ENCODE measurements at regions not wholly inside any gene's neighbourhood (a gene's known extent, or its start where the extent isn't known, plus 50 kb on each side); places are given as distances from the start of the nearest gene placed in this dataset.

- TF ChIP-seq ZNF77 (CRISPR knock-in tag; IDR thresholded peaks at IDR 0.05) (no peak), ZNF507 (tag; conservative IDR thresholded peaks at IDR 0.05) (no peak), FOXK2 (conservative IDR thresholded peaks at IDR 0.05 in 1 of 2, IDR thresholded peaks at IDR 0.05 in 1 of 2; ENCODE audit: low read depth in 2 of 2) (no peak), ZNF347 (CRISPR knock-in tag; IDR thresholded peaks at IDR 0.05; ENCODE audit: low read depth) (no peak), SP1 (CRISPR knock-in tag; IDR thresholded peaks at IDR 0.05) (no peak), CTCF (IDR thresholded peaks at IDR 0.05 in 2 of 3, conservative IDR thresholded peaks at IDR 0.05 in 1 of 3; ENCODE audit: insufficient read depth in 2 of 3, low read depth in 1 of 3, low read length in 3 of 3) (no peak), MTA3 (IDR thresholded peaks at IDR 0.05; ENCODE audit: borderline replicate concordance) (no peak), KDM1A (IDR thresholded peaks at IDR 0.05) (no peak), EP300 (IDR thresholded peaks at IDR 0.05; ENCODE audit: low read length) (no peak), CREB1 (IDR thresholded peaks at IDR 0.05) (no peak), CREB1 (CRISPR knock-in tag; IDR thresholded peaks at IDR 0.05) (no peak), POLR2AphosphoS5 (IDR thresholded peaks at IDR 0.05; ENCODE audit: control insufficient read depth, insufficient read depth, low read depth, low read length) (no peak), ZNF239 (CRISPR knock-in tag; IDR thresholded peaks at IDR 0.05) (no peak)
Measured at GRCh38 chr1:163504331-163504978, 182.7 kb downstream of the NUF2 start.

All from K562 (cell line).